ENCODE measurements at regions not wholly inside any gene's neighbourhood (a gene's known extent, or its start where the extent isn't known, plus 50 kb on each side); places are given as distances from the start of the nearest gene placed in this dataset.

- DNase-seq (ENCODE audit: low spot score) = no peak
- TF ChIP-seq, protein P1, sequence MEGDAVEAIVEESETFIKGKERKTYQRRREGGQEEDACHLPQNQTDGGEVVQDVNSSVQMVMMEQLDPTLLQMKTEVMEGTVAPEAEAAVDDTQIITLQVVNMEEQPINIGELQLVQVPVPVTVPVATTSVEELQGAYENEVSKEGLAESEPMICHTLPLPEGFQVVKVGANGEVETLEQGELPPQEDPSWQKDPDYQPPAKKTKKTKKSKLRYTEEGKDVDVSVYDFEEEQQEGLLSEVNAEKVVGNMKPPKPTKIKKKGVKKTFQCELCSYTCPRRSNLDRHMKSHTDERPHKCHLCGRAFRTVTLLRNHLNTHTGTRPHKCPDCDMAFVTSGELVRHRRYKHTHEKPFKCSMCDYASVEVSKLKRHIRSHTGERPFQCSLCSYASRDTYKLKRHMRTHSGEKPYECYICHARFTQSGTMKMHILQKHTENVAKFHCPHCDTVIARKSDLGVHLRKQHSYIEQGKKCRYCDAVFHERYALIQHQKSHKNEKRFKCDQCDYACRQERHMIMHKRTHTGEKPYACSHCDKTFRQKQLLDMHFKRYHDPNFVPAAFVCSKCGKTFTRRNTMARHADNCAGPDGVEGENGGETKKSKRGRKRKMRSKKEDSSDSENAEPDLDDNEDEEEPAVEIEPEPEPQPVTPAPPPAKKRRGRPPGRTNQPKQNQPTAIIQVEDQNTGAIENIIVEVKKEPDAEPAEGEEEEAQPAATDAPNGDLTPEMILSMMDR (IDR thresholded peaks at IDR 0.05; ENCODE audit: extremely low read depth, missing control alignments) = no peak
Measured at GRCh38 chr5:6806668-6807067, 93.4 kb downstream of the TENT4A start.

DNA sequence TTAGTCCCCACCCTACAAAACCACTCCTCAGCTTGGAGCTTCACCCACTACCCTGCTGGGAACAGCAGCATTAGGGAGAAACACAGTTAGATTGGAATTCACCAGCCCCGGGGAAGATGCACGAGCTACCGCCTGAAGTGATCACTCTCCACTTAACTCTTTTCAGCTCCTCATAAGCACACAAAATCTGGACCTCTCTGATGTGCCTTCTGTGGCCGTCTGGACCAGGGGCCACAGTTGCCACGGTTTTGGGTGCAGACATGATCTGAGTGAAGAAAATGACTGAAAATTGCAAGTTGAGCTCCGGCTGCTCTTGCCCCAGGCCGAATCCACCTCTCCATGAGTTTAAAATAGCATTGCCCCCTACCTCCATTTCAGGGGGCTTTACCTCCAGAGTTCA lies 95.2 kb downstream of the TENT4A start:
- TF ChIP-seq, protein P1 (IDR thresholded peaks at IDR 0.05; ENCODE audit: extremely low read depth, missing control alignments) = no peak

GRCh38 chr5:6810641-6811405 lies 97.6 kb downstream of the TENT4A start:
- TF ChIP-seq, protein P1 (IDR thresholded peaks at IDR 0.05; ENCODE audit: extremely low read depth, missing control alignments) = no peak
- DNase-seq (ENCODE audit: low spot score) = no peak

More for the DNA sequence above, 95.2 kb downstream of the TENT4A start:
- no peak for DNase-seq (ENCODE audit: low spot score)

DNA sequence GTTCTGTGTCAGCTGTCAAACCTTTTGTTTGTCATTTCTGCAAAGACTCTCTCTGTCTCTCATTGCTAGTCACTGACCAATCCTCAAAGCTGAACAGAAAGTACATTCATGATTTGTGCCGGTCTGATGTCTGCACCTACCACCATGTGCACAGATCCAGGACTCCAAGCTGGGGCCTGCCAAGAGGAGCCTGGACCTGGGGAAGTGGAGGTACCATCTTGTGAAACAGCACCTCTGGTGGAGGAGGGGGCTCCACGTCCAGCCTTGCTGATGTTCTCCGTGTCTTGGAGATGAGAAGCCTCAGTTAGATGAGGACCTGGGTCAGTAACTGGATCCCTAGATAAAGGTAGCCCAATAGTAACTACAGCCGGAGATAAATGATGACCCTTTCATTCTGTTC lies 98.9 kb downstream of the TENT4A start:
- DNase-seq (ENCODE audit: low spot score) = no peak

DNA sequence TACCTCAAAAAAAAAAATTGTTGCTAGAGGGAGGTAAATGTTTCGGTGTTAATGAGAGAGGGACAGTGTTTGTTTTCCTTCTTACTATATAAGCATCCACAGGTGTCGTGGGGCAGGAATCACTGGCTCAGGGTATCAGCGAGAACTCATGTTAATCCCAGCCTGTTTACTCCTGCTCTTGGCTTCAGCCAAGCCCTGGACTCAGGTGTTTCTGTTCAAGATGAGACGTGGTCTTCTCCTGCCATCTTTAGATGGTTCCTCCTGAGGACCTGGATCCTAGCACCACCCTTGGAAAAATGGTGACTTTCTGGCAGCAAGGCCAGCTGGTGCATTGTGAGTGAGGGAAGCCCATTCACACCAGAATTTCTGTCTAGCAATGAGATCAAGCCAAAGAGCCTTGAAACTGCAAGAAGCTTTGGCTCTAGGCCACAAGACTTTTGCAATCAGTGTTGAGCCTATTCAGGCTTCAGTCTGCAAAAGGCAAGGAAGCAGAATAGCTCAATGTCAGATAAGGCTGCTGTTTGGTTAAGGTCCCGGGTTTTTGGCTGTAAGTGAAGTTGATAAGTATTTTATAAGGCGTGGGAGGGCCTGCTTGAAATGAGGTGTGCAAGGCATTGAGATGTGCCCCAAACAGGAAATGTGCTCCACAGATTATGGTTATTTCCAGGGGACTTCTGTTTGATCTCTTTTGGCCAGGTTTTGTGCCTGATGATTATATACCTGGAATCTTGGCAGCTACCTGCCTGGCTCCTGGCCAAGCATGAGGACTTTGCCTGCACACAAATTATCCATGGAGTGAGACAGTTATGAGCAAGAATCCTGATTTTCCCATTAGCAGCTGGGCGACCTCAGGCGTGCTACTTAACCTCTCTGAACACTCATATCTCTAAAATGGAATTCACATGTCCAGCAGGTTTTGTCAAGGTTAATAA lies 99.8 kb downstream of the TENT4A start:
- TF ChIP-seq, protein P1 (IDR thresholded peaks at IDR 0.05; ENCODE audit: extremely low read depth, missing control alignments) = no peak
- no peak for DNase-seq (ENCODE audit: low spot score)

More for the DNA sequence above, 98.9 kb downstream of the TENT4A start:
- TF ChIP-seq, protein P1 (IDR thresholded peaks at IDR 0.05; ENCODE audit: extremely low read depth, missing control alignments) = no peak

DNA sequence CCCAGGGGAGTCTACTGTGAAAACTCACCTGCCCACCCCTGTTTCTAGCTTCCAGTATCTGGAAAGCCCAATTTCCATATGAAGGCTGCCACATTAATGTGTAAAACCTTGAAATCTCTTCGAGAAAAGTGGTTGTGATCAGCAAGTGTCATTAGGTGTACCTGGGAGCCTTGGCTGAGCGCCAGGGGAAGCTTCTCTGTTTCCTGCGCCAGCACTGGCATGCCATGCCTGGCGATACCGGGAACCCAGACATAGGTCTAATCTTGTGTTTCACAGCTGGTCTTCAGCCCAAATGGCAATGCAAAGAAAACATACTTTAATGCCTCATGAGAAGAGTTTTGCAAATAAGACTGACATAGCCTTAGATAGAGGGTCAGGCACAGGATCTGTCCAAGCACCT lies 101.6 kb downstream of the TENT4A start:
- TF ChIP-seq, protein P1 (IDR thresholded peaks at IDR 0.05; ENCODE audit: extremely low read depth, missing control alignments) = no peak
- DNase-seq (ENCODE audit: low spot score) = no peak
